ENCODE measurements at regions not wholly inside any gene's neighbourhood (a gene's known extent, or its start where the extent isn't known, plus 50 kb on each side); places are given as distances from the start of the nearest gene placed in this dataset.
"Not testable (repeated sequence)": the region's sequence is repeated elsewhere in the genome, so short reads cannot be mapped to it uniquely, and the experiment has no call there.

- H3K36me3 ChIP-seq = no peaks in the 10 kb centered on the region
- H3K27ac ChIP-seq = no peak overlapping the region
- H3K27me3 ChIP-seq (replicated peaks) = no peaks in the 10 kb centered on the region
- H3K4me1 ChIP-seq (replicated peaks) = no peaks in the 10 kb centered on the region
- no peak overlapping the region for H3K4me3 ChIP-seq
- no peaks in the 10 kb centered on the region; the same call in 1 of the 2 replicates for H3K9me3 ChIP-seq (replicated peaks)
- DNase-seq (ENCODE audit: low read depth in 1 of 2, low spot score in 2 of 2) = no peak
These were observed 232.5 kb downstream of the TDRD15 start for GRCh38 chr2:21356086-21356856.

- no peak for DNase-seq (ENCODE audit: low read depth in 1 of 2, low spot score in 2 of 2)
- Histone ChIP-seq H3K9me3 (replicated peaks) (no peaks in the 10 kb centered on the region; the same call in 1 of the 2 replicates), H3K27me3 (replicated peaks) (no peaks in the 10 kb centered on the region), H3K36me3 (no peaks in the 10 kb centered on the region), H3K27ac (no peak overlapping the region), H3K4me1 (replicated peaks) (no peaks in the 10 kb centered on the region), H3K4me3 (no peak overlapping the region)
These were observed 233.1 kb downstream of the TDRD15 start for GRCh38 chr2:21356857-21357255.

GRCh38 chr2:21358976-21359375, 235.2 kb downstream of the TDRD15 start:
- Histone ChIP-seq H3K4me3 (no peak overlapping the region), H3K36me3 (no peaks in the 10 kb centered on the region), H3K27ac (no peak overlapping the region), H3K27me3 (replicated peaks) (no peaks in the 10 kb centered on the region), H3K9me3 (replicated peaks) (no peaks in the 10 kb centered on the region; the same call in 1 of the 2 replicates), H3K4me1 (replicated peaks) (no peaks in the 10 kb centered on the region)
- DNase-seq (ENCODE audit: low read depth in 1 of 2, low spot score in 2 of 2) = no peak

- H3K27me3 ChIP-seq (replicated peaks) = no peaks in the 10 kb centered on the region
- H3K4me1 ChIP-seq (replicated peaks) = no peaks in the 10 kb centered on the region
- H3K4me3 ChIP-seq = no peak overlapping the region
- no peaks in the 10 kb centered on the region for H3K36me3 ChIP-seq
- no peak overlapping the region for H3K27ac ChIP-seq
- no peak for DNase-seq (ENCODE audit: low read depth in 1 of 2, low spot score in 2 of 2)
- H3K9me3 ChIP-seq (replicated peaks) = no peaks in the 10 kb centered on the region; the same call in 1 of the 2 replicates
These were observed 237.6 kb downstream of the TDRD15 start for GRCh38 chr2:21361384-21361783.

- Histone ChIP-seq H3K4me3 (no peak overlapping the region), H3K4me1 (replicated peaks) (no peaks in the 10 kb centered on the region), H3K36me3 (no peaks in the 10 kb centered on the region), H3K27ac (no peak overlapping the region), H3K9me3 (replicated peaks) (no peaks in the 10 kb centered on the region; the same call in 1 of the 2 replicates), H3K27me3 (replicated peaks) (no peaks in the 10 kb centered on the region)
- no peak for DNase-seq (ENCODE audit: low read depth in 1 of 2, low spot score in 2 of 2)
These were observed 238.3 kb downstream of the TDRD15 start for GRCh38 chr2:21361957-21362486.

GRCh38 chr2:21363364-21363763, 239.6 kb downstream of the TDRD15 start:
- H3K4me3 ChIP-seq = no peak overlapping the region
- no peaks in the 10 kb centered on the region for H3K27me3 ChIP-seq (replicated peaks)
- H3K9me3 ChIP-seq (replicated peaks) = no peaks in the 10 kb centered on the region
- DNase-seq (ENCODE audit: low read depth in 1 of 2, low spot score in 2 of 2) = no peak
- H3K4me1 ChIP-seq (replicated peaks) = no peaks in the 10 kb centered on the region
- H3K36me3 ChIP-seq = no peaks in the 10 kb centered on the region
- no peak overlapping the region for H3K27ac ChIP-seq

- Histone ChIP-seq H3K9me3 (replicated peaks) (no peaks in the 10 kb centered on the region), H3K27me3 (replicated peaks) (no peaks in the 10 kb centered on the region), H3K4me1 (replicated peaks) (no peaks in the 10 kb centered on the region), H3K27ac (no peak overlapping the region), H3K36me3 (no peaks in the 10 kb centered on the region), H3K4me3 (no peak overlapping the region)
- no peak for DNase-seq (ENCODE audit: low read depth in 1 of 2, low spot score in 2 of 2)
These were observed 243.7 kb downstream of the TDRD15 start for GRCh38 chr2:21367421-21367820.

- Histone ChIP-seq H3K27ac (no peak overlapping the region), H3K4me3 (no peak overlapping the region), H3K4me1 (replicated peaks) (no peaks in the 10 kb centered on the region), H3K36me3 (no peaks in the 10 kb centered on the region), H3K9me3 (replicated peaks) (no peaks in the 10 kb centered on the region), H3K27me3 (replicated peaks) (no peaks in the 10 kb centered on the region)
- no peak for DNase-seq (ENCODE audit: low read depth in 1 of 2, low spot score in 2 of 2)
These were observed 246.0 kb downstream of the TDRD15 start for GRCh38 chr2:21369787-21370186.

- Histone ChIP-seq H3K9me3 (replicated peaks) (no peaks in the 10 kb centered on the region), H3K27me3 (replicated peaks) (no peaks in the 10 kb centered on the region), H3K4me1 (replicated peaks) (no peaks in the 10 kb centered on the region), H3K36me3 (no peaks in the 10 kb centered on the region), H3K27ac (no peak overlapping the region), H3K4me3 (no peak overlapping the region)
- no peak for DNase-seq (ENCODE audit: low read depth in 1 of 2, low spot score in 2 of 2)
These were observed 247.8 kb downstream of the TDRD15 start for GRCh38 chr2:21371499-21372003.

GRCh38 chr2:21372654-21373053, 248.9 kb downstream of the TDRD15 start:
- peak in 1 of 2 experiments; percentile 22 for DNase-seq (ENCODE audit: low read depth in 1 of 2, low spot score in 2 of 2)
- H3K27me3 ChIP-seq (replicated peaks) = no peaks in the 10 kb centered on the region

GRCh38 chr2:21376864-21377263, 253.1 kb downstream of the TDRD15 start:
- no peak overlapping the region for H3K27ac ChIP-seq
- no peaks in the 10 kb centered on the region for H3K9me3 ChIP-seq (replicated peaks)
- no peaks in the 10 kb centered on the region for H3K36me3 ChIP-seq
- no peak for DNase-seq (ENCODE audit: low read depth in 1 of 2, low spot score in 2 of 2)
- no peaks in the 10 kb centered on the region for H3K27me3 ChIP-seq (replicated peaks)
- no peak overlapping the region for H3K4me3 ChIP-seq
- no peaks in the 10 kb centered on the region for H3K4me1 ChIP-seq (replicated peaks)

More at GRCh38 chr2:21372654-21373053, 248.9 kb downstream of the TDRD15 start:
- H3K9me3 ChIP-seq (replicated peaks) = no peaks in the 10 kb centered on the region
- no peaks in the 10 kb centered on the region for H3K36me3 ChIP-seq
- no peaks in the 10 kb centered on the region for H3K4me1 ChIP-seq (replicated peaks)
- no peak overlapping the region for H3K4me3 ChIP-seq
- H3K27ac ChIP-seq = no peak overlapping the region

- no peaks in the 10 kb centered on the region for H3K9me3 ChIP-seq (replicated peaks)
- H3K4me1 ChIP-seq (replicated peaks) = no peaks in the 10 kb centered on the region
- H3K36me3 ChIP-seq = no peaks in the 10 kb centered on the region
- DNase-seq (ENCODE audit: low read depth in 1 of 2, low spot score in 2 of 2) = no peak
- H3K27ac ChIP-seq = no peak overlapping the region
- no peaks in the 10 kb centered on the region for H3K27me3 ChIP-seq (replicated peaks)
- no peak overlapping the region for H3K4me3 ChIP-seq
These were observed 255.4 kb downstream of the TDRD15 start for GRCh38 chr2:21379140-21379539.

- not testable (repeated sequence) for H3K27me3 ChIP-seq (replicated peaks); H3K4me3 ChIP-seq; H3K36me3 ChIP-seq; H3K27ac ChIP-seq; H3K9me3 ChIP-seq (replicated peaks); H3K4me1 ChIP-seq (replicated peaks); DNase-seq (ENCODE audit: low read depth in 1 of 2, low spot score in 2 of 2)
These were observed 255.9 kb downstream of the TDRD15 start for GRCh38 chr2:21379668-21380067.

- no peaks in the 10 kb centered on the region for H3K9me3 ChIP-seq (replicated peaks)
- no peaks in the 10 kb centered on the region for H3K27me3 ChIP-seq (replicated peaks)
- H3K27ac ChIP-seq = no peak overlapping the region
- no peak for DNase-seq (ENCODE audit: low read depth in 1 of 2, low spot score in 2 of 2)
- no peak overlapping the region for H3K4me3 ChIP-seq
- H3K4me1 ChIP-seq (replicated peaks) = no peaks in the 10 kb centered on the region
- no peaks in the 10 kb centered on the region for H3K36me3 ChIP-seq
These were observed 257.7 kb downstream of the TDRD15 start for GRCh38 chr2:21381421-21381820.

Measured in SJSA1 (cell line).